K562 (cell line): ENCODE measurements at regions not wholly inside any gene's neighbourhood (a gene's known extent, or its start where the extent isn't known, plus 50 kb on each side); places are given as distances from the start of the nearest gene placed in this dataset.

Experiments
- ATAC-seq: fragments of 200-7000 bp; cut with Tn5 transposase; 3 replicates; pipeline ENCODE4 v1.9.1; 2020; ENCODE audit warnings: moderate library complexity
- BruUV-seq: library from RNA; stranded (reverse); fragments of 400-500 nt; replicated peaks from 2 replicates; lab custom pipeline; 2021; lab: Mats Ljungman, UMichigan
- CTCF ChIA-PET: fragments of 300-600 bp; formaldehyde crosslinking; extraction: SDS; loops from one replicate; lab custom pipeline; 2021; ENCODE audit warnings: low intra/inter-chr PET ratio; lab: Yijun Ruan, JAX
- POLR2A ChIA-PET: fragments of 300-600, 350-650 bp; sonication (Branson Sonifier 250); formaldehyde crosslinking; extraction: SDS; loops from one replicate; lab custom pipeline; 2021; ENCODE audit warnings: antibody characterized with exemption, inconsistent platforms; lab: Yijun Ruan, JAX
- DNase-seq, 4 experiments: peaks; one replicate each; pipeline versions ENCODE4 v3.0.0 to v3.0.0-alpha.2; 2011 to 2018; ENCODE audit warnings: low spot score in 3 of 4, mixed read lengths in 3 of 4; ENCODE audit errors: extremely low read depth in 1 of 4
- FAIRE-seq: peaks from 2 replicates; lab custom pipeline; 2011; peaks lifted over from hg19 to GRCh38; lab: Jason Lieb, UNC
- H2AFZ ChIP-seq: 2 replicates; pipeline ENCODE4 v1.6.0; 2011; ENCODE audit warnings: low read depth, low read length, control low read depth, inconsistent platforms
- H3K27ac ChIP-seq: fragments of 200-600 bp; 3 replicates; pipeline ENCODE4 v1.8.0; 2011; ENCODE audit warnings: low read depth, mild to moderate bottlenecking, control low read depth, inconsistent platforms, low read length, moderate library complexity, mixed read lengths; ENCODE audit errors: extremely low read depth
- H3K27me3 ChIP-seq, 2 experiments: fragments of 300-600 bp in 1 of 2; 2 replicates in 1 of 2; 3 replicates in 1 of 2; pipeline versions ENCODE4 v1.6.0 to v1.8.0; 2011; ENCODE audit warnings: inconsistent platforms in 2 of 2, low read length in 2 of 2, mild to moderate bottlenecking in 1 of 2, mixed read lengths in 1 of 2, moderate library complexity in 1 of 2; ENCODE audit not compliant: control insufficient read depth in 2 of 2, insufficient read depth in 2 of 2
- H3K36me3 ChIP-seq: fragments of 300-600 bp; 3 replicates; pipeline ENCODE4 v1.8.0; 2011; ENCODE audit warnings: mild to moderate bottlenecking, low read length, inconsistent platforms; ENCODE audit not compliant: control insufficient read depth, insufficient read depth
- H3K4me1 ChIP-seq, 2 experiments: fragments of 200-600 bp in 1 of 2; replicated peaks in 1 of 2; 2 replicates in 1 of 2; 3 replicates in 1 of 2; pipeline versions ENCODE4 v1.5.1 to v1.8.0; 2011; ENCODE audit warnings: inconsistent platforms in 2 of 2, low read length in 2 of 2, mild to moderate bottlenecking in 1 of 2, mixed read lengths in 1 of 2, moderate library complexity in 1 of 2; ENCODE audit not compliant: control insufficient read depth in 2 of 2, insufficient read depth in 2 of 2
- H3K4me2 ChIP-seq: 2 replicates; pipeline ENCODE4 v1.6.1; 2011; ENCODE audit warnings: low read length, control low read depth, inconsistent platforms, mixed read lengths; ENCODE audit not compliant: insufficient read depth
- H3K4me3 ChIP-seq: fragments of 200-600 bp; sonication (generic), shearing (Covaris generic); 2 replicates; pipeline ENCODE4 v1.5.1; 2016; ENCODE audit warnings: control low read depth, inconsistent platforms
- H3K79me2 ChIP-seq: fragments of 200-600 bp; 3 replicates; pipeline ENCODE4 v1.8.0; 2011; ENCODE audit warnings: low read length, inconsistent platforms; ENCODE audit not compliant: control insufficient read depth, insufficient read depth
- H3K9ac ChIP-seq, 2 experiments: 2 replicates each; pipeline versions ENCODE4 v1.6.0 to v1.6.1; 2011; ENCODE audit warnings: low read depth in 2 of 2, low read length in 2 of 2, control low read depth in 1 of 2, inconsistent platforms in 1 of 2, mild to moderate bottlenecking in 1 of 2, mixed read lengths in 1 of 2; ENCODE audit not compliant: insufficient read depth in 1 of 2
- H3K9me1 ChIP-seq: one replicate; pipeline ENCODE4 v1.6.0; 2011; ENCODE audit warnings: inconsistent platforms, mild to moderate bottlenecking, low read length, moderate library complexity; ENCODE audit not compliant: control insufficient read depth, insufficient read depth
- H3K9me3 ChIP-seq: replicated peaks from 2 replicates; pipeline ENCODE4 v1.5.1; 2011; ENCODE audit warnings: low read depth, low read length, inconsistent platforms; ENCODE audit not compliant: control insufficient read depth, insufficient read depth
- H4K20me1 ChIP-seq: replicated peaks from 2 replicates; pipeline ENCODE4 v1.6.1; 2011; ENCODE audit warnings: low read length, inconsistent platforms, mixed read lengths; ENCODE audit not compliant: control insufficient read depth, insufficient read depth
- DMBX1 ChIP-seq: fragments of 250-450 bp; sonication (Bioruptor Pico); IDR thresholded peaks from 2 replicates; pipeline ENCODE4 v1.8.0; 2022; ENCODE audit warnings: inconsistent platforms, mild to moderate bottlenecking, moderate library complexity, borderline replicate concordance
- FOXP4 ChIP-seq: sonication (generic); formaldehyde crosslinking; IDR thresholded peaks from 2 replicates; pipeline ENCODE4 v1.8.0; 2022; ENCODE audit warnings: mild to moderate bottlenecking, missing genetic modification reagents, borderline replicate concordance
- KLF13 ChIP-seq: fragments of 450-650 bp; IDR thresholded peaks from 2 replicates; pipeline ENCODE4 v1.6.1; 2016; ENCODE audit warnings: missing genetic modification characterization, low read depth, mild to moderate bottlenecking, missing compliant biosample characterization, moderate library complexity, borderline replicate concordance
- MECOM ChIP-seq: fragments of 250-450 bp; sonication (Bioruptor Pico); IDR thresholded peaks from 2 replicates; pipeline ENCODE4 v1.8.0; 2022; ENCODE audit warnings: inconsistent platforms
- PYGO2 ChIP-seq: fragments of 450-650 bp; IDR thresholded peaks from 2 replicates; pipeline ENCODE4 v1.6.1; 2016; ENCODE audit warnings: mild to moderate bottlenecking, missing genetic modification characterization, moderate library complexity, missing compliant biosample characterization
- TEAD2 ChIP-seq: fragments of 450-650 bp; IDR thresholded peaks from 2 replicates; pipeline ENCODE4 v1.6.1; 2016; ENCODE audit warnings: missing genetic modification characterization, control low read depth, missing compliant biosample characterization
- ZEB2 ChIP-seq: fragments of 450-650 bp; IDR thresholded peaks from 2 replicates; pipeline ENCODE4 v1.6.1; 2016
- ZFPM2 ChIP-seq: fragments of 250-450 bp; sonication (Bioruptor Pico); IDR thresholded peaks from 2 replicates; pipeline ENCODE4 v1.5.1; 2022; ENCODE audit warnings: mild to moderate bottlenecking
- ZNF444 ChIP-seq: fragments of 250-450 bp; sonication (Bioruptor Pico); IDR thresholded peaks from 2 replicates; pipeline ENCODE4 v1.4.0; 2020; ENCODE audit warnings: mild to moderate bottlenecking, moderate library complexity
- ZNF584 ChIP-seq: fragments of 200-800 bp; sonication (Bioruptor generic); IDR thresholded peaks from 2 replicates; pipeline ENCODE4 v1.6.1; 2016; ENCODE audit warnings: low read depth, mild to moderate bottlenecking, missing genetic modification characterization, missing compliant biosample characterization
- WGBS: fragments of 100-300 bp; shearing (Covaris generic); methylation state at CpG from one replicate; pipeline ENCODE4 v1.1.6; 2016; ENCODE audit warnings: low coverage, mixed read lengths; ENCODE audit not compliant: insufficient coverage; ENCODE audit errors: missing lambda C conversion rate; 5-methylcytosine and 5-hydroxymethylcytosine counted together
- in situ Hi-C: fragments of 300-500 bp; cut with MboI; formaldehyde crosslinking; loops from 4 replicates; pipeline ENCODE4 v1.15.0; 2018; ENCODE audit warnings: inconsistent platforms, mixed read lengths
- intact Hi-C: fragments of 100-400 bp; cut with micrococcal nuclease; formaldehyde crosslinking; loops from 2 replicates; pipeline ENCODE4 v1.14.2; 2022

GRCh38 chrX:8404926-8405325, 59.7 kb upstream of the VCX3B start (continued):
- no peak for TF ChIP-seq FOXP4 (CRISPR knock-in tag)
- TF ChIP-seq PYGO2 (tag): no peak
- TF ChIP-seq TEAD2: no peak
- no peak for TF ChIP-seq KLF13 (tag)
- no peak for TF ChIP-seq MECOM (CRISPR knock-in tag)
- no peak for TF ChIP-seq ZFPM2 (CRISPR knock-in tag)
- TF ChIP-seq ZNF584 (CRISPR knock-in tag): no peak
- TF ChIP-seq DMBX1 (CRISPR knock-in tag): no peak

GRCh38 chrX:8405631-8406030, 59.0 kb upstream of the VCX3B start:
- Histone ChIP-seq H3K27ac (no peak overlapping the region), H3K9me1 (no peaks in the 10 kb centered on the region), H3K4me3 (no peak overlapping the region), H3K4me1 (no peaks in the 10 kb centered on the region), H3K36me3 (no peaks in the 10 kb centered on the region), H3K79me2 (no peaks in the 10 kb centered on the region), H3K9me3 (no peaks in the 10 kb centered on the region), H3K9ac (no peak overlapping the region), H3K27me3 (no peaks in the 10 kb centered on the region), H3K4me2 (no peak overlapping the region), H4K20me1 (no peaks in the 10 kb centered on the region), H2AFZ (no peak overlapping the region)
- ATAC-seq (no peak), FAIRE-seq (no peak), DNase-seq (no peak)
- 0% methylated on average over 7 of the region's 7 CpGs for WGBS
- in situ Hi-C loops (no loop called here), intact Hi-C loops (no loop called here)
- BruUV-seq: no TSS peak
- ChIA-PET POLR2A (no interaction called here), CTCF (no interaction called here)
- no peak for TF ChIP-seq ZNF444 (CRISPR knock-in tag)
- TF ChIP-seq ZEB2: no peak
